Cardiac septum (tissue), 1 donor: ENCODE measurements at regions not wholly inside any gene's neighbourhood (a gene's known extent, or its start where the extent isn't known, plus 50 kb on each side); places are given as distances from the start of the nearest gene placed in this dataset.

Experiments used
- DNase-seq: peaks from one replicate; pipeline ENCODE4 v3.0.0-alpha.2; 2020; ENCODE audit warnings: low spot score
- intact Hi-C: fragments of 100-400 bp; cut with DNase I; formaldehyde crosslinking; loops from one replicate; pipeline ENCODE4 v1.14.0; 2022
- donor health status: DM: no; HTN: no; CAD: no.

DNA sequence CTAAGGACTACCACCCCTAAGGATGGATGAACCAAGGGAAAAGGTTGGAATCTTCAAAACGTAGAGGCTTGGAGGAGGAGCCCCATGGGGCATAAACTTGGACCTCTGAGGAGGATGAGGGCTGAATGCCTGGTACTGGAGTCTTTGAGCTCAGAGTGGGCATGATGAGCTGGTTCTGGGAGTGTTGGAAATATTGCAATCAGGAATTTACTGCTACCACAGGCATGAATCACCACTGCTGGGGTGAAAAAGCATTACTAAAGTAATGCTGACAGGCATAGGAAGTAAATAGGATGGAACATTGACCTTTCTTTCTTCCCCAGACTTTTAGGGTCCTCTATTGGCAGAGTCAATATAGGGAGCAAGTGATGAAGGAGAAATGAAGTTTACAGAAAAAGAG is 105.8 kb upstream of the RPS6KA3 start:
- intact Hi-C loops, result no loop called here
- no peak for DNase-seq

DNA sequence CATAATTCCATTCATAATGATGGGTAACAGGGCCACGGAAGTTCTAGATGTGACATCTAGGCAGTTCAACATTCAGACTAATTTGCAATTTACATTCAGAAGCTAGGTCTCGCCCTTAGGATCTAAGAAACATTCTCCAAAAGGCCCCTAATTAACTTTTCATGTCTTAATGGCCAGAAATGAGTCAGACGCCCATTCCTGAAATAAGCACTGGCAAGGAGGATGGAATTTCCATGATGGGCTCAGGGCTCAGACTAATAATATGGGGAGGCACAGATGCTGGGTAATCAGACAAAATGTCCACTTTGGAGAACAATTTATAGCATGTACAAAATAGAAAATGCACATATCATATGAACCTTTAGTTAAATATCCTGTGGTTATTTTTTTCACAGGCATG is 102.8 kb upstream of the RPS6KA3 start:
- intact Hi-C loops, result no loop called here
- DNase-seq, result no peak

DNA sequence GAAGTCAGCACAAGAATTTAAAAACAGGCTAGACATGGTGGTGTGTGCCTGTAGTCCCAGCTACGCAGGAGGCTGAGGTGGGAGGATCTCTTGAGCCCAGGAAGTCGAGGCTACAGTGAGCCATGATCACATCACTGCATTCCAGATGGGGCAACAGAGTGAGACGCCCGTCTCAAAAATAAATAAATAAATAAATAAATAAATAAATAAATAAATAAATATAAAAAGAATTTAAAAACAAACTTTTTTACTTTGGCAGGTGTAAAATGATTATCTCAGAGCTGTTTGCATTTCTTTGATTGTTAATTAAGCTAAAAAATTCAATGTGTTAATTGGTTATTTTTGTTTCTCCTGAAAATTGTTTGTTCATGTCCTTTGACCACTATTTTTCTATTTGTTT is 97.5 kb upstream of the RPS6KA3 start:
- DNase-seq, result no peak
- intact Hi-C loops, result loop anchor here (5.0 kb wide), 1 partner anchor 97 kb away; the partner anchor contains the start of gene RPS6KA3

DNA sequence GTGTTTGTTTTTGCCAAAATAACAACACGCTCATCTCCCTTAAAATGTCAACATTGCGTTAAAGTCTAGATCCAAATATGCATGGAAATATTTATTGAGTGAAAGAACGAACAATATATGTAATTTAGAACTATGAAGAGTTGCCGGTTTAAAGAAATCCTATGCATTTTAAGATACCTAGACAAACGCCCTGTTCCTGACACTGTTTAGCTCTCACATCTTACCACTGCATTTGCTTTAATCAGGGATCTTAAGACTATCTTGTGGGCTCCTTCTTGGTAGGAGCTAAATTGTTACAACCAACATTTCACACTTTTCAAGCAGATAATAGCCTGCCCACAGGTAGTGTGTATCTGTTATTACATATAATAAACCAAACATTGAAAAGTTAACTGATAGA is 96.6 kb upstream of the RPS6KA3 start:
- no peak for DNase-seq

DNA sequence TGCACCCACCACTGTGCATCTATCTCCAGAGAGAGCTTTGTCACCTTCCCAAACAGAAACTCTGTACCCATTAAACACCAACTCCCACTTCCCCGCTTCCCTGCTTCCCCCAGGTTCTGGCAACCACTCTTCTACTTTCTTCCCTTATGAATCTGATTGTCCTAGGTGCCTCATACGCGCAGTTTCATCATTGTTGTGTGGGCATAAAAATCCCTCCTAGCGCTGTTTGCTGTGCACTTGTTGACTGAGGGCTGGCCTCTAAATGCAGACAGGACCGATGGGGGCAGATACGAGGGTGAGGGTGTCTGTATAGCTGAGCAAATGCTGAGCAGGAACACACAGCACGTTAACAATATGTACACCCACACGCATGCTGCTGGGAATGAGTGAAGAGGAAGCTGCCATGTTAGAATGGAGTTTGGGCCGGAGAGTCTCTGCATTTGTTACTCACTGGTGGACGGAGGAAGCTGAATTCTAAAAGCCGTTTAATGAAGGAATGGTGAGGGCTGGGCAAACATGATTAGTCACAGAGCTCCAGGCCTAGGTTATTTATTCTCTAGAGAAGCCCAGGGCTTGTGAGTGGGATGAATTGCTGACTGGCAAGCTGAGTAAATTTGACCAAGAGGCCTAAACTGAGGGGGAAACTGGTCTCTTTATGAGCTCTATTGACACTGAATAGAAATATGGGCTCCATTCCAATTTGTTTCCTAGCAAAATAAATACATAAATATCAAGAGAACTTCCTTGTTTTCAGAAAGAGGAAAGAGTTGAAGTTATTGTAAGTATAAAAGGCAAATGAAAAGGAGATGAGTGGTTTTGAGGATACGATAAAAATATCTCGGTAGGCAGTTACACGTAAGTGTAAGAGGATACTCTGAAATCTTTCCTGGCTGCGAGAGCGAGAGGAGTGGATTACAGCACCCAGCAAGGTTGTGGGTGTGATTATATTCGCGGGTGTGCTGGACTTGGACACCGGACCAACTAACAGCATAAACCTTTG is 95.9 kb upstream of the RPS6KA3 start:
- intact Hi-C loops, result loop anchor here (5.0 kb wide), 1 partner anchor 95 kb away; the partner anchor contains the start of gene RPS6KA3
- no peak for DNase-seq

More for the DNA sequence above, 96.6 kb upstream of the RPS6KA3 start:
- intact Hi-C loops, result loop anchor here (5.0 kb wide), 1 partner anchor 96 kb away; the partner anchor contains the start of gene RPS6KA3

DNA sequence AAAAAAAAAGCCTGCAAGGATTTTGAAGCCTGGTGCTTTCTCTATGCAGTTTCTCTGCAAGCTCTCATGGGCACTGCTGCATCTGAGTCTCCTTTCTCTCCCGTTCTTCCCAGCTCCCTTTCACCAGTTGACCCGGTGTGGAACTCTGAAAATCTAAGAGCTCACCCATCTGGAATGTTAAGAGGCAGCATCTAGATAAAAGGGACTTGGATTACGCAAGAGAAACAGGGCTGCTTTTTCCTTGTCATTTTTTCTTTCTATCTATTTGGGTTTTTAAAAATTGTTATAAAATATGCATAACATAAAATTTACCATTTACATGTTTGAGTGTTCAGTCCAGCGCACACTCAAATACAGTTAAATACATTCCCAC is 95.2 kb upstream of the RPS6KA3 start:
- DNase-seq, result no peak
- intact Hi-C loops, result loop anchor here (5.0 kb wide), 1 partner anchor 95 kb away; the partner anchor contains the start of gene RPS6KA3

DNA sequence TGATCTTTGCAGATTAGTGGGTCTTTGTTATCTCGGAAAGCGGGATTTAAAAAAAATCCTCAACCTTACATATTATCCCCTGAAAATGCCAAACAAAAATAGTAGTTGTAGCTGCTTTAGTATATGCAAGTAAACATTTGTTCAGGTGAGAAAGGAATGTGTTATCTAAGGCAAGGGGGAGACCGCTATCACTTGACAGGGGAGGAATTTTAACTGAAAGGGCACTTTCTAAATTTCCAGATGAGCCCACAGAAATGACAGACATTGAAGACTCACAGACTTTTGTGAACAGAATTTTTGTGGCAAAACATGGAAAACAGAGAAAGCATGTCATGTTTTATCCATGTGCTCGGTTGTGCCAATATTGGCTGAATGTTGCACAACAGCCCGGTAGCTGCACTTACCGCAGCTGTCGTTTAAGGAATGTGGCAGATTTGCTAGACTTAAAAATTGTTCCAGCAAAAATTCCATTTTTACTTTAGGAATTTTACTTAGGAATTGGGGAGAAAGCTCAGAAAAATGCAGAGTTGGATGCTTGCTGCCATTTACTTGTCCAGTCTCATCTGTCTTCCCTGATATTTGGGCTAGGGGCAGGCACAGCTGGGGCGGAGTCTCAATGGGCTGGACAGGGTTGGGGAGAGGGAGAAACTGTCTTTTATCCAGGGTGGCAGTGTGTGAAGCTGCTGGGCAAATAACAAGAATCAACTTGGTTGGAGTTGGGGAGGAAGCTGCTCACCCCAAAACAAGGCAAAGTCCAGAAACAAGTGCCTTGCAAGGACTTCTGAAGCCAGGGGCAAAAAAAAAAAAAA is 94.6 kb upstream of the RPS6KA3 start:
- intact Hi-C loops, result loop anchor here (5.0 kb wide), 1 partner anchor 94 kb away; the partner anchor contains the start of gene RPS6KA3

DNA sequence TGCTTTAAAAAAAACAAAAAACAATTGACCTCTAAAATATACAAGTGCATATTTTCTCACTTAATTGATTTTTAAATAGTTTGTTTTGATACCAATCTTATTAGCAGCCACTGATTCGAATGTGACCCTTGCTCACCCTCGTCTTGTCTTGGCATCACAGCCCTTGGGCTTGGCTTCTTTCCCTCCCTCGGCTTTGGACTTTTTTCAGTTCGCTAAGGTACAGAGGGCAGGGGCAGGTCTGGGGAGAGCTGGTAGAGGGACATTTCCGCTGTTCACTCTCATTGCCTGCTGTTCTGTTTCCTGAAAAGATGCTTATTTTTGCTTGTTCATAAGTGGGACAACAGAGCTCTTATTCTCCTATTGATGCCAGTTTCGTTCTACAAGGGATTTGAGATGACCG is 88.5 kb upstream of the RPS6KA3 start:
- intact Hi-C loops, result no loop called here
- DNase-seq, result no peak

More for the DNA sequence above, 94.6 kb upstream of the RPS6KA3 start:
- DNase-seq, result no peak

DNA sequence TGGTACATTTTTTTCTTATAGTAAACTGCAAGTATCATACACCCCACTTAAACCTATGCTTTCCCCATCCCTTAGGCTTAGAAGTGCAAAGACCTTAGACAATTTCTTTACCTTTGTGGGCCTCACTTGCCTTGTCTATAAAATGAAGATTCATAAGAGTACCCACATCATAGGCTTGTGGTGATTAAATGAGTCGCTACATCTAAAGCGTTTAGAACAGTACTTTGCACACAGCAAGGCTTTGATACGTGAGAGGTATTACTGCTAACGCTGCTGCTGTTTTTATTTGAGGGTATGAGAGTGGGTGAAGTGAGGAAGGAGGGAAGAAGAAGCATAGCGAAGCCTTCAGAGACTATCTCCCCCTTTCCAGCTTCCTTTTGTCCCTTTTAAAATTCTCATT is 87.8 kb upstream of the RPS6KA3 start:
- DNase-seq, result no peak

DNA sequence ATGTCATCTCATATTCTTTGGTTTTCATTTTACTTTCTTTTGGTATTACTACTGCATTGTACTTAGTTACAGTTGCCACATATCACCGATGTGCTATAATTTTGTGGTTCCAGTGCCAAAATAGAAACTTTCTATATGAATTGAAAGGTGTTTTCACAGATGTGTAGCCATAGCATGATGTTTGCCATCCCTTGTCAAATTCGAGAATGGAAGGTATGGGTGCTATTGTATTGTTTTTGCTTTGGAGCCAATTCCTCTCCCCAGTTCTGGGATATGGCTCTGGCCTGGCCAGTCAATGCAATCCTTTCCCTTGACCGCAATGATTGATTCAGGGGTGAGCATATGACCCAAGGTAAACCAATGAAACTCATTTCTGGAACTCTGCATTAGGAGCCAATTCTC is 86.2 kb upstream of the RPS6KA3 start:
- intact Hi-C loops, result no loop called here
- DNase-seq, result no peak

More for the DNA sequence above, 87.8 kb upstream of the RPS6KA3 start:
- intact Hi-C loops, result no loop called here

DNA sequence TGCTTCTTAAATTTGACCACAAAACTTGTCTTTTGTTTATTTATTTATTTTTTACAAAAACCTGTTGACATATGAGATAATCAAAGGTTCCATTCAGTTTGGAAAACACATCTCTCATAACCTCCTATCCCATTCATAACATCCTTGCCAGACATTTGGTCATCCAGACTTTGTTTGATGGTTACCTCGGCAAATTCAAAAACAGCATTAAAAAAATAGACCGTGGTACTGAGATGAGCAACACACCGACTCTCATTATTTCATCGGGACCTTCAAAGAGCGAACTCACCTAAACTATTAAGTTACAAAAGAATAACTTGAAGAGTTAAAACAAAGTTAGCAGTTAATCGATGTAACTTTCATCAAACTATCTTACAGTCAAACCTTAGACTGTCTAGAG is 85.8 kb upstream of the RPS6KA3 start:
- no peak for DNase-seq
- intact Hi-C loops, result no loop called here

DNA sequence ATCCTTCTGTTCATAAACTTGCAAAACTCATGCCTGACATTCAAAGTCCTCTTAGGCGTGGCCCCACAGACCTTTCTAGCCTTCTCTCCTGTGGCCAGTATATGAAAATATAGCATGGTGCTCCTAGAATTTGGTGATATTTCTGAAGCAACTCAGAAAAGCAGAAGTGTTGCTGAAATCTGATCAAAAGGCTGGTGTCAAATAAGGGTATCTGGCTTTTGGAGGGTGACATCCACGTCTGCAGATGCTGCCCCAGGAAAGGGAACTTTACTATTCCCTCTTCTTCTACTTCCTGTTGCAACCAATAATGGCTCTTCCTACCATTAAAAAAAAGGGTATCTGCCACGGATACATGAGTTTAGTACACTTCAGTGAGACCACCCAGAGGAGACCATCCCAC is 83.9 kb upstream of the RPS6KA3 start:
- intact Hi-C loops, result no loop called here
- no peak for DNase-seq

DNA sequence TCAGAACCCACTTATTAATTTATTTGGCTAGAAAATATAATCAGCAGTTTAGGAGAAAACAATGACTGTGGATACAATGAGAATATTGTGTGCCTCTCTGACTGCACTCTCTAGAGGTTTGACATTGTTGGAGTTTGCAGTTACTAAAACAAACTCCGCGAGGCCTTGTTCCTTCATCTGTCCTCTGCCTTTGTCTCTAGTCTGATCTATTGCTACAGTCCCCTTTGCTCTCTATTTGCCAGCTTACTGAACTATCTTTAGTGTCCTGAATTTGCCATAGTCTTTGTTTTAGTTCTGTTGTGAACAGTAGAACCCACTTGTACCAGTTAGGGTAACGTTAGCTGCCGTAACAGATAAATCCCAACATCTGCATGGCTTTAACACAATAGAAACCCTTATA is 81.4 kb upstream of the RPS6KA3 start:
- intact Hi-C loops, result no loop called here
- DNase-seq, result no peak

DNA sequence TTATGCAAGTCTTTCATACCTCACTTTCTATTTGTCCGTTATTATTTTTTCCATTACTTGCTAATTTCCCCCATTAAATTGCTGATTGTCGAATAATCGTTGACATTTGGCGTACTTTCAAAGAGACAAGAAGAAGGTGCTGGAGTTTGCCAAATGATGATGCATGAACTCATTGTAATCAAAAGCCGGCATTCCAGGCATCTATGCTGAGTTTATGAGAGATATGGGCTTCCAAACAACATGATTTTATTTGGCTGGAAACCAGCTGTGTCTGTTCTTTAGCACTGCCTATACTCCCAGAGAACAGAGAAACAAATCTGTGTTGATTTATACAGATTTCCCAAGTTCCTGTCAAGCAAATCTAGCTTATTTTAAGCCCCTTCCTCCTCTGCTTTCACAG is 80.8 kb upstream of the RPS6KA3 start:
- DNase-seq, result no peak
- intact Hi-C loops, result no loop called here

DNA sequence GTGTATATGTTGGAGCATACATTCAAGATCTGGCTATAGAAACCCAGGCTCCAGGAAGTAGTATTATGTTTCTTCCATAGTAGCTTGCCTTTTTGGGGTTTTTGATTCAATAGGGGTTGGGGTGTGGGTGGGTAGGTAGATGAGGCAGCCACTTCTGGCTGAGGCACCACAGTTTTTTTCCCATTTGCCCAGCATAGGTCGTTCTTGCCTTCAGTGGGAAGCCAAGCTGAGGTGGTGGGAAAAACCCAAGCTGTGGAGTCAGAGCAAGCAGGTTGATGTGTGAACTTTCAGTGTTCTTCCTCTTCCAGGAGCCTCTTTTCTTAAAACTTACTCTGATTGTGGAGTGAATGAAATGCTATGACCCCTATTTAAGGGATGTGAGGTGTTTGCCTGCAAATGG is 67.0 kb upstream of the RPS6KA3 start:
- no peak for DNase-seq
- intact Hi-C loops, result no loop called here

DNA sequence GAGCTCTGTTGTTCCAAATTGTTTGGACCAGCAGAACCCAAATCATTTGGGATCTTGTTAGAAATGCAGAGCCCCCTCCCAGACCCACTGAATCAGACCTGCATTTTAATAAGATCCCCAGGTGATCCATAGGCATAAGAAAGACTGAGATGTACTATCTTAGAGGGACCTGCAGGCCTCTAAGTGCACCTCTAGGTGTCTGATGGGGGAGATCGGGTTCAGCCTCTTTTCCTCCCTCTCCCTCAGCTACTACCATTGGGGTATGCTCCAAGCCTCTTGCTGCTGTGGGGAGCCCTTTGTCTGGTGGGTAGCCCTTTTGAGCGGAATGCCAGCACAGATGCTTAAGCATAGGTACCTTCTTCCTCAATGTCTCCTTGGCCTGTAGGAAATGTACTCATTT is 63.8 kb upstream of the RPS6KA3 start:
- intact Hi-C loops, result no loop called here
- DNase-seq, result no peak

DNA sequence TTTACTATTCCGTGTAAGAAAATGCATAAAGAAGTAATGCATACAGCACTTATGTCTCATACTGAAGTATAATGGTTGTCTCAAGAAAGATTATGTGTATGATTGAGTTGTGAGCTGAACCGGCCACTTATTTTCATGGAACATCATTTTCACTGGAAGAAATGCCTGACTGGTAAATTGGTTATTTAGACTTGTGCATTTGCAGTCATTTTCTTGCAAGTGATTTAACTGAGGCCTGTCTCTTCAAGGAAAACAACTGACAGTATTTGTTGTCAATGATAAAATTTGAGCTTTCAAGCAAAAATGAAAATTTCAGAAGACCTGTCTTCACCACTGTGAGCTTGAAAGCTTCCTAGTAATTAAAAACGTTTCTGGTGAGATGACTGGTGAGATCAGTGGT is 62.7 kb upstream of the RPS6KA3 start:
- intact Hi-C loops, result no loop called here
- DNase-seq, result no peak

DNA sequence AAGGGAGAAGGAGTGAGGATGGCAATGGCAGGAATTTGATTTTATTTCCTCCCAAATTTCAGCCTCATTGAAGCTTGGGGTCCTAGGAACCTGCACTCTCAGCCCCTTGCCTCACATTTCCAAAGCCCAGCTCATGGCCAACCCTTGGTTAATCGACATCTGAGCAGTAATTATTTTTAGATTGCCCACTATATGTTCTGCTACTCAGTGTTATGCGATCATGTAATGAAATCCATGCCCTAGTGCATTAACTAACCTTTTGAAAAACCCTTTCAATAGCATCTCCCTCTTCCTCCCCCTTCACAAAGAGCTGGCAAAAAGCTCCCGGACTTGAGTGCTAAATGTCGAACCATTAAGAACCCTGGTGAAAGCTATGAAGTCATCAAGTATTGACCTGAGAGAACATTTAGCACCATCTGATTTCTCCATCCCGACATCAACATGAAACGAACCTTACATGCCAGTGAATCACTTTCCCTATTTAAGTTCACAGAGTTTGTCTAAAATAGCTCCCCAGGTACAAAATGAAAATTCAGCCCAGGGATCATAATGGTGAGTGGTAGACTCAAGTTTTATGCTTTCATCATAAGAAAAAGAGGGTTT is 59.2 kb upstream of the RPS6KA3 start:
- intact Hi-C loops, result no loop called here
- DNase-seq, result no peak

DNA sequence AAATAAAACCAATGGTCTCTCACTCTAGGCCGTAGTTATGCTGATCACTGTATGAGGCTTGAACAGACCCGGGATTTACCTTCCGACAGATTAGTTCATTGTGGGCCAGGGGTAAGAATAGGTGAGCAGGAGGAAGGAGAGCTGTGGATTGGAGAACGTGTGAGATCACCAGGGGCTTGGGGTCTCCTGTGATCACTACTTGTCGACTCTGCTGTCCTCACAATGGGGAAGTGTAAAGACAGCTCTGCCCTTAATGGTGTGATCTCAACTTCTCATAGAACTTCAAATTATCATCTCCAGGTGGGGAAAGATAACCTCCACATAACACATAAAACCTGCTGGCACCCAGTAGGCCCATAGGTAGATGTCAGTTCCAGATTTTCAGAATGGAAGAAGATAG is 56.2 kb upstream of the RPS6KA3 start:
- DNase-seq, result no peak
- intact Hi-C loops, result no loop called here
